Body of pancreas (tissue), 4 donors: ENCODE measurements at regions not wholly inside any gene's neighbourhood (a gene's known extent, or its start where the extent isn't known, plus 50 kb on each side); places are given as distances from the start of the nearest gene placed in this dataset.

Experiments
- ATAC-seq: fragments of 150-250 bp; one replicate; pipeline ENCODE4 v1.9.1; 2016
- DNase-seq, 4 donors: peaks; one replicate each; pipeline ENCODE4 v3.0.0-alpha.2; 2019
- H3K27ac ChIP-seq, 4 donors: fragments of 200-600 bp; sonication (generic); 1 replicate in 3 of 4; 2 replicates in 1 of 4; pipeline versions ENCODE4 v1.5.1 to v1.6.1; 2016 to 2019; ENCODE audit warnings: mild to moderate bottlenecking in 1 of 4, mixed read lengths in 1 of 4, moderate library complexity in 1 of 4
- H3K27me3 ChIP-seq, 2 donors: fragments of 200-600 bp; sonication (generic); one replicate each; pipeline ENCODE4 v1.6.0; 2016; ENCODE audit warnings: mild to moderate bottlenecking in 1 of 2
- H3K36me3 ChIP-seq, 2 donors: fragments of 200-600 bp; sonication (generic); replicated peaks in 1 of 2; 2 replicates each; pipeline ENCODE4 v1.5.1; 2016; ENCODE audit warnings: low read depth in 2 of 2; ENCODE audit not compliant: insufficient read depth in 1 of 2
- H3K4me1 ChIP-seq: fragments of 200-600 bp; sonication (generic); one replicate; pipeline ENCODE4 v1.6.0; 2016
- H3K4me3 ChIP-seq, 2 donors: fragments of 200-600 bp; sonication (generic); 1 replicate in 1 of 2; 2 replicates in 1 of 2; pipeline ENCODE4 v1.5.1; 2016 to 2019
- H3K9me3 ChIP-seq, 3 donors: fragments of 200-600 bp; sonication (generic); 1 replicate in 2 of 3; 2 replicates in 1 of 3; pipeline ENCODE4 v1.5.1; 2016
- POLR2A ChIP-seq, 3 donors: fragments of 450-650 bp; IDR thresholded peaks; one replicate each; pipeline ENCODE4 v1.6.1; 2016; ENCODE audit warnings: antibody characterized with exemption in 3 of 3, mild to moderate bottlenecking in 2 of 3
- WGBS, 2 donors: methylation state at CpG; one replicate each; pipeline ENCODE4 v1.1.5; 2017; 5-methylcytosine and 5-hydroxymethylcytosine counted together
- intact Hi-C: fragments of 100-400 bp; cut with DNase I; formaldehyde crosslinking; loops from one replicate; pipeline ENCODE4 v1.15.1; 2023
- TF ChIP-seq, protein P1 (sequence below), 7 experiments: fragments of 450-650 bp in 4 of 7; fragments of 200-600 bp in 3 of 7; sonication (generic) in 3 of 7; IDR thresholded peaks; one replicate each; pipeline ENCODE4 v1.5.1; 2016 to 2019; ENCODE audit warnings: antibody characterized with exemption in 7 of 7

DNA sequence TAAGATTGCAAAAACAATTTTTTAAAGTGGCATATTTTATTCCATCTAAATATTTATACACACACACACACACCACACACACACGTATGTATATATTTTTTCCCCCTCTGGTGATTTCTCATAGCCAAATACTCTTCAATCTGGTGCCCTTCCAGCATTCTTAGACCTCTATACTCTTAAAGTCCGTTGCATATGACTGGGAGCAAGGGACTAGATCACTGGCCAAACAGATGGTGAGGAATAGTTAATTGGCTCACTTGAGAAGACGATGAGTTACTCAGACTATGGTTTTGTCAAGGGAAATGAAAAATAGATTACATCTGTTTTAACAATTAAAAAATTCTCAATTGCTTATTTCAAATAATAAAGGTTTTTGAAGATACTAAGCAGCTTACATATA lies 512.5 kb upstream of the LRRTM4 start:
- Histone ChIP-seq H3K27me3 (no peaks in the 10 kb centered on the region), H3K27ac (no peak overlapping the region), H3K4me3 (no peak overlapping the region), H3K9me3 (no peaks in the 10 kb centered on the region), H3K36me3 (no peaks in the 10 kb centered on the region), H3K4me1 (no peaks in the 10 kb centered on the region)
- no peak for ATAC-seq
- no peak for DNase-seq
- WGBS, 2 donors: 31 to 45% methylated on average over 3 of the region's 3 CpGs
- TF ChIP-seq POLR2A (IDR thresholded peaks at IDR 0.05): no peak
- TF ChIP-seq, protein P1, sequence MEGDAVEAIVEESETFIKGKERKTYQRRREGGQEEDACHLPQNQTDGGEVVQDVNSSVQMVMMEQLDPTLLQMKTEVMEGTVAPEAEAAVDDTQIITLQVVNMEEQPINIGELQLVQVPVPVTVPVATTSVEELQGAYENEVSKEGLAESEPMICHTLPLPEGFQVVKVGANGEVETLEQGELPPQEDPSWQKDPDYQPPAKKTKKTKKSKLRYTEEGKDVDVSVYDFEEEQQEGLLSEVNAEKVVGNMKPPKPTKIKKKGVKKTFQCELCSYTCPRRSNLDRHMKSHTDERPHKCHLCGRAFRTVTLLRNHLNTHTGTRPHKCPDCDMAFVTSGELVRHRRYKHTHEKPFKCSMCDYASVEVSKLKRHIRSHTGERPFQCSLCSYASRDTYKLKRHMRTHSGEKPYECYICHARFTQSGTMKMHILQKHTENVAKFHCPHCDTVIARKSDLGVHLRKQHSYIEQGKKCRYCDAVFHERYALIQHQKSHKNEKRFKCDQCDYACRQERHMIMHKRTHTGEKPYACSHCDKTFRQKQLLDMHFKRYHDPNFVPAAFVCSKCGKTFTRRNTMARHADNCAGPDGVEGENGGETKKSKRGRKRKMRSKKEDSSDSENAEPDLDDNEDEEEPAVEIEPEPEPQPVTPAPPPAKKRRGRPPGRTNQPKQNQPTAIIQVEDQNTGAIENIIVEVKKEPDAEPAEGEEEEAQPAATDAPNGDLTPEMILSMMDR (IDR thresholded peaks at IDR 0.05): no peak
- intact Hi-C loops: no loop called here

DNA sequence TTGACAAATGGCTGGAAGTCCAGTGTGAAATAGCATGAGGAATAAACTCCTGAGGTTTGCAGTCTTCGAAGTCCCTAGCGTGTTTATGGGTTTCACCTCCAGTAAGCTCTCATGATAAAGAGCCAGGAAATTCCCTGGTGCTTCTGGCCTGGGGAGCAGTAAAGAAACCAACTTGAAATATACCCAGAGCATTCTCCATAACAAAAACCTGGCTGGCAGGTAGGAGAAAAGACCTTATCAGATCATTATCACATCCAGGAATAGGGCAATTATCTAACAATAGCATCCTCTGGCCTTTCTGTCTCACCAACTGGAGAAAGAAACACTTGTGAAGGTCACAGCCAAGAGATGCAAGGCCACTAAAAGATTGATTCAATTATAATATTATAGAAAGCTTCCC lies 513.6 kb upstream of the LRRTM4 start:
- TF ChIP-seq, protein P1 (IDR thresholded peaks at IDR 0.05): no peak
- TF ChIP-seq POLR2A (IDR thresholded peaks at IDR 0.05): no peak
- no peaks in the 10 kb centered on the region for H3K36me3 ChIP-seq
- no peaks in the 10 kb centered on the region for H3K27me3 ChIP-seq
- WGBS, 2 donors: 59 to 74% methylated on average over 2 of the region's 2 CpGs
- ATAC-seq: no peak
- no peaks in the 10 kb centered on the region for H3K4me1 ChIP-seq
- no peak overlapping the region for H3K27ac ChIP-seq
- no peak overlapping the region for H3K4me3 ChIP-seq
- H3K9me3 ChIP-seq: no peaks in the 10 kb centered on the region
- DNase-seq: no peak
- intact Hi-C loops: no loop called here

DNA sequence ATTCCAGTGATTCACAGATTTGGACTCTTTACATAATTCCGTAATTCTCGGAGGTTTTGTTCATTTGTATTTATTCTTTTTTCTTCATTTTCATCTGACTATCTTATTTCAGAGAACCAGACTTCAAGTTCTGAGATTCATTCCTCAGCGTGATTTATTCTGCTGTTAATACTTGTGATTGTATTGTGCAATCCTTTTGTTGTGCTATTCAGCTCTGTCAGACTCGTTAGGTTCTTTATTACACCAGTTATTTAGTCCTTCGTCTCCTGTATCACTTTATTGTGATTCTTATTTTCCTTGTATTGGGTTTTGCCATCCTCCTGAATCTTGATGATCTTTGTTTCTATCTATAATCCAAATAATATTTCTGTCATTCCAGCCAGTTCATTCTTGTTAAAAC lies 529.3 kb upstream of the LRRTM4 start:
- Histone ChIP-seq H3K4me3 (no peak overlapping the region), H3K4me1 (no peaks in the 10 kb centered on the region), H3K9me3 (peaks cover 0 to 4% (median 0%) of the 10 kb centered on the region in 3 donors), H3K36me3 (no peaks in the 10 kb centered on the region), H3K27me3 (no peaks in the 10 kb centered on the region), H3K27ac (no peak overlapping the region)
- intact Hi-C loops: no loop called here
- 62 to 72% methylated on average over 5 of the region's 5 CpGs for WGBS, 2 donors
- TF ChIP-seq, protein P1 (IDR thresholded peaks at IDR 0.05): no peak
- TF ChIP-seq POLR2A (IDR thresholded peaks at IDR 0.05): no peak
- DNase-seq: no peak
- no peak for ATAC-seq

DNA sequence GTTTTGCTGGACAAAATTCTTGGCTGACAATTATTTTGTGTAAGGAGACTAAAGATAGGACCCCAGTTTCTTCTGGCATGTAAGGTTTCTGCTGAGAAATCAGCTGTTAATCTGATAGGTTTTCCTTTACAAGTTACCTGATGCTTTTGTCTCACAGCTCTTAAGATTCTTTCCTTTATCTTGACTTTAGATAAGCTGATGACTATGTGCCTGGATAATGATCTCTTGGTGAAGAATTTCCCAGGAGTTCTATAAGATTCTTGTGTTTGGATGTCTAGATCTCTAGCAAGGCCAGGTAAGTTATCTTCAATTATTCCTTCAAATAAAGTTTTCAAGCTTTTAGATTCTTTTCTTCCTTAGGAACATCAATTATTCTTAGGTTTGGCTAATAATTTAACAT lies 534.8 kb upstream of the LRRTM4 start:
- no peaks in the 10 kb centered on the region for H3K36me3 ChIP-seq
- no peak for DNase-seq
- no peak overlapping the region for H3K27ac ChIP-seq
- ATAC-seq: no peak
- no peak for TF ChIP-seq POLR2A (IDR thresholded peaks at IDR 0.05)
- TF ChIP-seq, protein P1 (IDR thresholded peaks at IDR 0.05): no peak
- no peaks in the 10 kb centered on the region for H3K27me3 ChIP-seq
- H3K9me3 ChIP-seq: no peaks in the 10 kb centered on the region
- intact Hi-C loops: no loop called here
- no peaks in the 10 kb centered on the region for H3K4me1 ChIP-seq
- H3K4me3 ChIP-seq: no peak overlapping the region

DNA sequence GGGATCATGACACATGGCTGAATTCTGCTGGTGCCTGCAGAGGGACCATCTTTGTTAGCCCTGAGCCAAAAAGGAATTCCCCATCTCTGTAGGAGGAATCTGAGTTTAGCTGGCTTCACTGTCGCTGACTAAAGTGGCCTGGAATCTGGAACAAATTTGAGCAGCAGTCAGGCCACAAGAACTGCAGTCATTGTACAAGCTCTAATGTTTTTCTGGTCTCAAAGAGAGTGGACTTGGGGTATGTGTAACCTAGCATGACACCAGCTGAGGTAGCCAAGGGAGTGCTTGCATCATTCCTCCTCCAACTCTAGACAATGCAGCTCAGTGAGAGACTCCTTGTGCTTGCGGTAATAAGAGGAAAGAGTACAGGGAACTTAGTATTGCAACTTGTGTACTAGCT lies 539.1 kb upstream of the LRRTM4 start:
- intact Hi-C loops: no loop called here
- H3K4me3 ChIP-seq: no peak overlapping the region
- DNase-seq: no peak
- ATAC-seq: no peak
- H3K27ac ChIP-seq: no peak overlapping the region
- 73 to 83% methylated on average over 2 of the region's 2 CpGs for WGBS, 2 donors
- TF ChIP-seq, protein P1 (IDR thresholded peaks at IDR 0.05): no peak
- TF ChIP-seq POLR2A (IDR thresholded peaks at IDR 0.05): no peak
- no peaks in the 10 kb centered on the region for H3K9me3 ChIP-seq
- no peaks in the 10 kb centered on the region for H3K4me1 ChIP-seq
- no peaks in the 10 kb centered on the region for H3K27me3 ChIP-seq
- no peaks in the 10 kb centered on the region for H3K36me3 ChIP-seq
